Astrocyte (in vitro differentiated cells and primary cell): ENCODE measurements at regions not wholly inside any gene's neighbourhood (a gene's known extent, or its start where the extent isn't known, plus 50 kb on each side); places are given as distances from the start of the nearest gene placed in this dataset.

Experiments used
- CTCF ChIP-seq: IDR thresholded peaks from 2 replicates; pipeline ENCODE4 v1.5.1; 2011; ENCODE audit warnings: low read depth, mild to moderate bottlenecking, inconsistent platforms, low read length, moderate library complexity; ENCODE audit not compliant: insufficient read depth
- EZH2 ChIP-seq: IDR thresholded peaks from 2 replicates; pipeline ENCODE4 v1.6.1; 2012; ENCODE audit warnings: mild to moderate bottlenecking, low read length, inconsistent platforms; ENCODE audit not compliant: insufficient read depth

- no peak for TF ChIP-seq EZH2
- TF ChIP-seq CTCF, result no peak
Observed at GRCh38 chr2:39541011-39541930, 104.2 kb upstream of the MAP4K3 start.
